GM19238 (cell line): ENCODE measurements at regions not wholly inside any gene's neighbourhood (a gene's known extent, or its start where the extent isn't known, plus 50 kb on each side); places are given as distances from the start of the nearest gene placed in this dataset.
"Not testable (repeated sequence)": the region's sequence is repeated elsewhere in the genome, so short reads cannot be mapped to it uniquely, and the experiment has no call there.

Experiments used
- DNase-seq: peaks from one replicate; pipeline ENCODE4 v3.0.0; 2011; ENCODE audit warnings: low spot score; ENCODE audit not compliant: insufficient read length

- DNase-seq: no peak
Measured at GRCh38 chr19:28602675-28603298, 610.2 kb downstream of the UQCRFS1 start.

GRCh38 chr19:28601723-28602440 is 611.1 kb downstream of the UQCRFS1 start:
- DNase-seq: no peak

- no peak for DNase-seq
Measured at GRCh38 chr19:28598861-28599260, 614.1 kb downstream of the UQCRFS1 start.

DNA sequence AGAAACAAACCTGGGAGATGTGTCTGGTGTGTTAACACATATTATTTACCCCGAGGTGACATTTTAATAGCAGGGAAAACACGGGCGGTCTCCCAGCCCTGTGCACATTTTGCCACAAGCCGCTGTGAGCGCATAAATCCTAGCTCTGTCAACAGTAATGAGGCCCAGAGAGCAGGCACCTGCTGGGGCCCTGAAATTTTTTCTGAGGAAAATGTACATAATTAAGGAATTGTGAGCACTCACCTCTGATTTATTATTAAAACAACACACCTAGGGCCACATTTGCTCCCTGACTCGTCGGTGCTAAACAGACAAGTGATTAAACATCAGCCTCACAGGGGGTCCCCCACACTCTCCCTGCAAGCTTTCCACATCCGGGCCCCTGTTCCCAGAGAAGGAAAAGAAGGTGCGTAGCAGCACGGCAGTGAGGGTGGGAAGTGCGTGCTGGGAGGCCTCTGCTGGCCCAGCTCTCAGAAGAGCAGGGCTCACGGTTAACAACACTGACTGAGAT is 616.3 kb downstream of the UQCRFS1 start:
- DNase-seq: no peak

- DNase-seq: no peak
Measured at GRCh38 chr19:28595722-28596480, 617.0 kb downstream of the UQCRFS1 start.

DNA sequence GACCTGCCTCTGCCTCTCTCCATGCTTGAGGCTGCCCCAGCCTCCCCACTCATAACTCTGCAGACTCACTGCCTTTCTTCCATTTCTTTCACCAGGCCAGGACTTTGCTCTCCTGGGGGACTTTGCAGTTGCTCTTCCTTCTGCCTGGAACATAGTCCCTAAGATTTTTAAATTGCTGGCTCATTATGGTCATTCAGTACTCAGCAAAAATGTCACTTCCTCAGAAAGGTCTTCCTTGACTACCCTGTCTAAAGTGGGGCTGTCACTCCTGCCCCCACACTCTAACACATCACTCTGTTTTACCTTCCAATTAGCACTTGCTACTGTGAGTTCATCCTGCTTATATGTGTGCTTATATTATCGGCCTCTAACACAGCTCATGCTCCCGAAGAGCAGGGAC is 618.2 kb downstream of the UQCRFS1 start:
- no peak for DNase-seq

DNA sequence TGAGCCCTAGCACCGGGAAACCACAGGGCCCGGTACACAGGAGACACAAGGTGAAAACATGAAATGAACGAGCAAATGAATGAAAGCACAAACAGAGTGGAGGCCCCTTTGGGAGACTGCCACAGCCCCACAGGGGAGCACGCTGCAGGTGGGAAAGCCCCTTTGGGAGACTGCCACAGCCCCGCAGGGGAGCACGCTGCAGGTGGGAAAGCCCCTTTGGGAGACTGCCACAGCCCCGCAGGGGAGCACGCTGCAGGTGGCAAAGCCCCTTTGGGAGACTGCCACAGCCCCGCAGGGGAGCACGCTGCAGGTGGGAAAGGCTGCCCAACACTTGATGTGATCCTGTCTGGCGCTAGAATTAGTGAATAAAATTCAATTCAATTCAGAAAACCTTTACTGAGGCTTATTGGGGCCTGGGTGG is 623.0 kb downstream of the UQCRFS1 start:
- DNase-seq: not testable (repeated sequence)

DNA sequence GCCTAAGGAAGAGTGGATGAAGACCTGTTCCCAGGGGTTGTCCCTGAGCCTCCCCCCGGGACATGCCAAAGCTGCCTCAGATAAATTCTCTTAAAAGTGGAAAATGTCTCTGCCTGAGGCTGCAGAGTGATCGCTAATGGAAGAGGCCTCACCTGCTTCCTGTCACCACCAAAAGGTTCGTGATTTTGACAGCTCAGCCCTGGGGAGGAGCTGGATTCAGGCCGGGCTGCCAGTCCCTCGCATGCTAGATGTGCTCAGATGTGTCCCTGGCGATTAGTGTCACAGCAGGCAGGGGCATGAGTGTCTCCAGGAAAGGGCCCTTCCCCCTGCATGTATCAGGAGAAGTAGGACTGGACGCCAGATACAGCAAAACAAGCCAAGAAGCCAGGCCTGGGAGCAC is 626.5 kb downstream of the UQCRFS1 start:
- no peak for DNase-seq

- no peak for DNase-seq
Measured at GRCh38 chr19:28585796-28586195, 627.2 kb downstream of the UQCRFS1 start.

- no peak for DNase-seq
Measured at GRCh38 chr19:28583713-28584112, 629.2 kb downstream of the UQCRFS1 start.

DNA sequence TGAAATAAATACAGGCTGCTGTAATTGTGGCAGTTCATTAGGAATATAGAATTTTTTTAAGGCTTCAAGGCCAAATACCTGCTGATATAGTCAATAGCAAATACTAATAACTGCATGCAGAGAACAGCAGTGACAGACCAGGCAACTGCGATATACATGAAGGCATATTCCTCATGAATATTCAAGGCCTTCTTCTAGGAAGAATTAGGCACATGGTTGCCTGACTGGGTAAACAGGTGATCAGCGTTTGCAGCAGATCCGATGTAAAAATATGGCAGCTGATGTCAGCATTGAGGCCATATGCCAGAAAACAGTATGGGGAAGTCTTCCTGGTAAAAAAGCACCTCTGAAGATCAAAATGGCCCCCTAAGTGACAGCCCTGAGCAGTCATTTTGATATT is 629.7 kb downstream of the UQCRFS1 start:
- DNase-seq: no peak

DNA sequence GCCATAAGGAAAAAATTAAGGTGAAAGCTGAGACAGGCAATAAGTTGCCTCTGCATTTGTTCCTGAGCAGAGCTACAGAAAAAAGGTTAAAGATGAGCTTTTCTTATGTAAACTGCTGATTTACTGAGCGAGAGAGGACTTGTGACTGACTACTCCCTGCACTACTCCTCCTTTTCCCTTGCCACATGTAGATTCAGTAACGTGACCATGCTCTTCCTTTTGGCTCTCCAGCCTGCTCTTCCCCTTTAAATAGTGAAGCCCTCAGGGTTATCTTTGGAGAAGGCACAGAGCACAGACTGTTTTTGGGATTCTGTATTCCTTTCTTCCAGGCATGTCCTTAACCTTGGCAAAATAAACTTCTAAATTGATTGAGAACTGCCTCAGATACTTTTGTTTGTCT is 630.2 kb downstream of the UQCRFS1 start:
- DNase-seq: no peak

- no peak for DNase-seq
Measured at GRCh38 chr19:28582344-28582743, 630.6 kb downstream of the UQCRFS1 start.

- DNase-seq: no peak
Measured at GRCh38 chr19:28581468-28581770, 631.5 kb downstream of the UQCRFS1 start.

GRCh38 chr19:28578786-28579505 is 634.0 kb downstream of the UQCRFS1 start:
- no peak for DNase-seq

GRCh38 chr19:28578208-28578607 is 634.7 kb downstream of the UQCRFS1 start:
- DNase-seq: no peak

GRCh38 chr19:28577666-28578065 is 635.3 kb downstream of the UQCRFS1 start:
- no peak for DNase-seq

GRCh38 chr19:28577233-28577632 is 635.7 kb downstream of the UQCRFS1 start:
- DNase-seq: no peak

DNA sequence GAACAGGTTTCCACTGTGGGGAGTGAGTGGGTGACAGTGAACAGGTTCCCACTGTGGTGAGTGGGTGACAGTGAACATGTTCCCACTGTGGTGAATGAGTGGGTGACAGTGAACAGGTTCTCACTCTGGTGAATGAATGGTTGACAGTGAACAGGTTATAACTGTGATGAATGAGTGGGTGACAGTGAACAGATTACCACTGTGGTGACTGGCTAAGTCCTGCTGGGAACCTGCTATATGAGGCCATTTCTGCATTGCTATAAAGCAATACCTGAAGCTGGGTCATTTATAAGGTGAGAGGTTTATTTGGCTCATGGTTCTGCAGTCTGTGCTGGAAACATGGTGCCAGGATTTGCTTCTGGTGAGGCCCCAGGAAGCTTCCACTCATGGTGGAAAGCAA is 637.1 kb downstream of the UQCRFS1 start:
- DNase-seq: no peak

DNA sequence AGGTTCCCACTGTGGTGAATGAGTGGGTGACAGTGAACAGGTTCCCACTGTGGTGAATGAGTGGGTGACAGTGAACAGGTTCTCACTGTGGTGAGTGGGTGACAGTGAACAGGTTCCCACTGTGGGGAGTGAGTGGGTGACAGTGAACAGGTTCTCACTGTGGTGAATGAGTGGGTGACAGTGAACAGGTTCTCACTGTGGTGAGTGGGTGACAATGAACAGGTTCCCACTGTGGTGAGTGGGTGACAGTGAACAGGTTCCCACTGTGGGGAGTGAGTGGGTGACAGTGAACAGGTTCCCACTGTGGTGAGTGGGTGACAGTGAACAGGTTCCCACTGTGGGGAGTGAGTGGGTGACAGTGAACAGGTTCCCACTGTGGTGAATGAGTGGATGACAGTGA is 637.6 kb downstream of the UQCRFS1 start:
- DNase-seq: not testable (repeated sequence)

DNA sequence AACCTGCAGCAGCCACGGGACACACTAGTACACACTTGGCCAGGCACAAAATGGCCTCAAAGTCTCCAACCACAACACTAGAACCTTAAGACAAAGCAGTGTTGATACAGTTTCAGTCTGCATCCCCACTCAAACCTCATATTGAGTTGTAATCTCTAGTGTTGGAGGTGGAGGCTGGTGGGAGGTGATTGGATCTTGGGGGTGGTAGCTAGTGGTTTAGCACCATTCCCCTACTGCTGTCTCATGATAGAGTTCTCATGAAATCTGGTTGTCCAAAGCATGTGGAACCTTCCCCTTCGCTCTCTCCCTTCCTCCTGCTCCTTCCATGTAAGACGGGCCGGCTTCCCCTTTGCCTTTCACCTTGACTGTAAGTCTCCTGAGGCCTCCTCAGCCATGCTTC is 638.7 kb downstream of the UQCRFS1 start:
- no peak for DNase-seq
